ENCODE measurements at regions not wholly inside any gene's neighbourhood (a gene's known extent, or its start where the extent isn't known, plus 50 kb on each side); places are given as distances from the start of the nearest gene placed in this dataset.

DNA sequence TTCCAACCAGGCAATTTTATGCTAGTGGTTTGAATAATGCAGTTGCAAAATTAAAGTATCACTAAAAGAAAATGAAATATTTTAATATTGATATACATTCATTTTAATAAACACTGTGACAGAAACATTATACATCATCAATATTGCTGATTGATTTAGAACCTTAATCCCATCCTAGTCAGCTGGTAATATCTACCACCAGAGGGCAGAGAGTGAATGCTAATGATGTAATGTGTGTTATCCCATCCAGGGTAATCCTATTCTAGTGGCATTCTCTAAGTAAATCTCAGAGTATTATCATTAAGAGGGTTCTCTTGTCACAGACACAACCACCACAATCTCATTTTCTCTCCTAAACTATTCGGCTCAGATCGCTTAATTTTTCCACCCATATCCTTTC, 477.4 kb downstream of the CPS1 start:
- Histone ChIP-seq H3K27ac (ENCODE audit: low read depth, low read length) (no peak overlapping the region), H3K9me3 (ENCODE audit: control insufficient read depth in 1 of 2, low read length in 2 of 2) (no peaks in the 10 kb centered on the region), H3K4me1 (ENCODE audit: insufficient read depth, low read length) (no peaks in the 10 kb centered on the region), H3K4me3 (ENCODE audit: low read length in 2 of 2) (no peak overlapping the region), H3K27me3 (ENCODE audit: insufficient read depth, low read length) (no peaks in the 10 kb centered on the region), H3K36me3 (ENCODE audit: insufficient read depth, low read length) (no peaks in the 10 kb centered on the region)
- Mint-ChIP-seq H3K27me3 (no peaks in the 10 kb centered on the region), H3K4me3 (no peak overlapping the region), H3K9me3 (peaks cover 0 to 6% (median 1%) of the 10 kb centered on the region in 8 donors), H3K27ac (no peak overlapping the region), H3K36me3 (no peaks in the 10 kb centered on the region), H3K4me1 (no peaks in the 10 kb centered on the region)
- intact Hi-C loops (cut with micrococcal nuclease): no loop called here
- ChIA-PET POLR2A (ENCODE audit: partially characterized antibody) (no interaction called here), CTCF (ENCODE audit: partially characterized antibody) (no interaction called here)
- DNase-seq: no peak

DNA sequence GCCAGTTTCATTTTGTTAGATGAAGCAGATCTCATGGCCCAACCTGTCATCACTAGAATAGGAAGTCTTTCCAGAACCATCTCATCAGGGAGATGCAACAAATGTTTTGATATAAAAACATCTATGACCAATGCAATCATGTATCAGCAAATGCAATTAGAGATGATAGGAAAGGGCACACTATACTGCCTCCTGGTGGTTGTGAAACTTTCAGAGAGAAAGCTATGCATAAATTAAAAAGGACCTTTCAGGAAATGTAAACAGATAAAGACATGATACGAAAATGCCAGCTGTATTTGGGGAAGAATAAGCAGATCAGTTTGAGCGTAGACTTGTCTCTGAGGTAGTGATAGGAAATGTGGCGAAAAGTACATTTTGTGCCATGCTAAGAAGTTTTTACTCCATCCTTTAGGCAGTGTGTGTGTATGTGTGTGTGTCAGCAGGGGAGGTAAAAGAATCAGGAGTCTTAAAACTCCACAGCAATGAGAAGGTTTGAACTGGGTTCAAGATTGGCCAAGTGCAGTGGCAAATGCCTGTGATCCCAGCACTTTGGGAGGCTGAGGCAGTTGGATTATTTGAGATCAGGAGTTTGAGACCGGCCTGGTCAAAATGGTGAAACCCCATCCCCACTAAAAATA, 479.3 kb downstream of the CPS1 start:
- intact Hi-C loops (cut with micrococcal nuclease): no loop called here

DNA sequence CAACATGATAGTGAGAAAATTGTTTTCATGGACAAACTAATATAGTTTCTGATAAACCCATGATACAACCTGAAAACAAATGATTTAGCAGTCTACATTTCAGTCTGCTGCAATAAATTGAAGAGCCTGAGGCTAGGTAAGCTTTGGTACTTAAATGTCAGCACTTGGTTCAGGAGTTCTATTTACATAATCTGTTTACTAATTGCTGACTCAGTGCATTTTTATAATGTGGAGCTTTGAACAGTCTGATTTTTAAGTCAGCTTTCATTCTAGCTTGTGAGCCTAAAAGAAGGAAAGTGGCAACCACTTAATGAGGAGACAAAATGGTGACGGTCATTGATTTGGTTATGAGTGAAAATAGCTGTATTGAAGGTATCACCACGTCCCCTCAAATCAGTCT, 488.6 kb downstream of the CPS1 start:
- Histone ChIP-seq H3K36me3 (ENCODE audit: insufficient read depth, low read length) (no peaks in the 10 kb centered on the region), H3K27me3 (ENCODE audit: insufficient read depth, low read length) (no peaks in the 10 kb centered on the region), H3K27ac (ENCODE audit: low read depth, low read length) (no peak overlapping the region), H3K4me1 (ENCODE audit: insufficient read depth, low read length) (no peaks in the 10 kb centered on the region), H3K9me3 (ENCODE audit: control insufficient read depth in 1 of 2, low read length in 2 of 2) (no peaks in the 10 kb centered on the region), H3K4me3 (ENCODE audit: low read length in 2 of 2) (no peak overlapping the region)
- no peak for DNase-seq
- ChIA-PET CTCF (ENCODE audit: partially characterized antibody) (no interaction called here), POLR2A (ENCODE audit: partially characterized antibody) (no interaction called here)
- H3K27ac Mint-ChIP-seq: no peak overlapping the region
- H3K36me3 Mint-ChIP-seq: no peaks in the 10 kb centered on the region
- H3K9me3 Mint-ChIP-seq: peaks cover 0 to 3% (median 0%) of the 10 kb centered on the region in 8 donors
- no peaks in the 10 kb centered on the region for H3K4me1 Mint-ChIP-seq
- no peak overlapping the region for H3K4me3 Mint-ChIP-seq
- H3K27me3 Mint-ChIP-seq: no peaks in the 10 kb centered on the region
- intact Hi-C loops (cut with micrococcal nuclease): no loop called here

More for the DNA sequence above, 479.3 kb downstream of the CPS1 start:
- H3K9me3 Mint-ChIP-seq: peaks cover 0 to 4% (median 1%) of the 10 kb centered on the region in 8 donors
- no peaks in the 10 kb centered on the region for H3K4me1 Mint-ChIP-seq
- H3K4me1 ChIP-seq (ENCODE audit: insufficient read depth, low read length): no peaks in the 10 kb centered on the region
- no peaks in the 10 kb centered on the region for H3K27me3 Mint-ChIP-seq
- no peak overlapping the region for H3K4me3 ChIP-seq (ENCODE audit: low read length in 2 of 2)
- no peaks in the 10 kb centered on the region for H3K36me3 Mint-ChIP-seq
- ChIA-PET POLR2A (ENCODE audit: partially characterized antibody) (no interaction called here), CTCF (ENCODE audit: partially characterized antibody) (no interaction called here)
- DNase-seq: no peak
- no peak overlapping the region for H3K27ac Mint-ChIP-seq
- H3K9me3 ChIP-seq (ENCODE audit: control insufficient read depth in 1 of 2, low read length in 2 of 2): no peaks in the 10 kb centered on the region
- no peaks in the 10 kb centered on the region for H3K36me3 ChIP-seq (ENCODE audit: insufficient read depth, low read length)
- no peaks in the 10 kb centered on the region for H3K27me3 ChIP-seq (ENCODE audit: insufficient read depth, low read length)
- no peak overlapping the region for H3K27ac ChIP-seq (ENCODE audit: low read depth, low read length)
- H3K4me3 Mint-ChIP-seq: no peak overlapping the region

DNA sequence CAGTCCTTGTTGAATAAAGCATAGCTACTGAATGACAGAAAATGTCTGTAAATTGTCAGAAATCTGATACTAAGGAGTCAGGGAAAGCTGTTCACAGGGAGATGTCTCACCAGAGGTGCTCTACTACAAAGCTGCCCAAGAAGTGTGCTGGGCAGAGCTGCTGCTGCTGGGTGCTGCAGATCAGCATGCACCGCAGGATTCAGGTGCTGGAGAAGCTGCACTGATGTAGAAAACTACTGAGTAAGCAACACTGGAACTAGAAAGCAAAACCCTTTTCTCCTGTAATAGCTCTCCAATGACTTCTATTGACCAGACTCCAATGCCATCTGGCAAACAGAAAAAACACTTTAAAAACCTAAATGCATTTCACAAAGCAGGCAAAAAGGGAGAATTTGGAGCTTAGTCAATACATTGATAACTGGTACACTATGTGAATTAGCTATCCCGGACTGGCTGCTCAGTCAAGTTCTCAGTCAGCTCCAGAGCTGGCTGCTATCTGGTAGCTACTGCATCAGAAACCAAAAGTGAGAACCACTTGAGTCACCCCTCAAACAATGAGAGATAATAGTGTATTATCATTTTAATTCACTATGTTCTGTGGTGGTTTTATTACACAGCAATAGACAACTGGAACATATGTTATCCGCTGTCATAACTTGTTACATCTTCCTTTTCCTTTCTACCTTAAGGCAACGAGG, 493.1 kb downstream of the CPS1 start:
- no peak overlapping the region for H3K4me3 Mint-ChIP-seq
- ChIA-PET POLR2A (ENCODE audit: partially characterized antibody) (no interaction called here), CTCF (ENCODE audit: partially characterized antibody) (no interaction called here)

DNA sequence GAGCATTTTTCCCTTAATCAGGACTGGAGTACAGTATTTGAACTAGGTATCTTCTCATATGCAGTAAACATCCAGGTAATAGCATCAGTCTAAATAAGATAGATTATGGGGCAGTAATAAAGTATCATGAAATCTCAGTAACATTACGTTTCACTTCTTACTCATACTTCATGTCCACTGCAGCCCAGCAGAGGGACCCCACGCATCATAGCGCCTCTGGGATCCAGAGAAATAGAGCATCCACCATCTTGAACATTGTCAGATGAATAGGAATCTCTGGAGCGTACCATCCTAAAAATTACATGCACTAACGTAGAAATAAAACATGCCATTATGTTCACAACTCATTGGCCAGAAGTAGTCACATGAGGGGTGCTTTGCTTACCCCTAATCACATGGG, 499.0 kb downstream of the CPS1 start:
- CTCF ChIA-PET (ENCODE audit: partially characterized antibody): no interaction called here
- intact Hi-C loops (cut with micrococcal nuclease): no loop called here
- no peaks in the 10 kb centered on the region for H3K27me3 Mint-ChIP-seq

More for the DNA sequence above, 493.1 kb downstream of the CPS1 start:
- Histone ChIP-seq H3K27ac (ENCODE audit: low read depth, low read length) (no peak overlapping the region), H3K36me3 (ENCODE audit: insufficient read depth, low read length) (no peaks in the 10 kb centered on the region), H3K4me1 (ENCODE audit: insufficient read depth, low read length) (no peaks in the 10 kb centered on the region), H3K9me3 (ENCODE audit: control insufficient read depth in 1 of 2, low read length in 2 of 2) (no peaks in the 10 kb centered on the region), H3K27me3 (ENCODE audit: insufficient read depth, low read length) (no peaks in the 10 kb centered on the region), H3K4me3 (ENCODE audit: low read length in 2 of 2) (no peak overlapping the region)
- intact Hi-C loops (cut with micrococcal nuclease): no loop called here
- no peaks in the 10 kb centered on the region for H3K4me1 Mint-ChIP-seq
- H3K36me3 Mint-ChIP-seq: no peaks in the 10 kb centered on the region
- no peak overlapping the region for H3K27ac Mint-ChIP-seq
- H3K9me3 Mint-ChIP-seq: peaks cover 0 to 13% (median under 1%) of the 10 kb centered on the region in 8 donors
- no peak for DNase-seq
- H3K27me3 Mint-ChIP-seq: no peaks in the 10 kb centered on the region

DNA sequence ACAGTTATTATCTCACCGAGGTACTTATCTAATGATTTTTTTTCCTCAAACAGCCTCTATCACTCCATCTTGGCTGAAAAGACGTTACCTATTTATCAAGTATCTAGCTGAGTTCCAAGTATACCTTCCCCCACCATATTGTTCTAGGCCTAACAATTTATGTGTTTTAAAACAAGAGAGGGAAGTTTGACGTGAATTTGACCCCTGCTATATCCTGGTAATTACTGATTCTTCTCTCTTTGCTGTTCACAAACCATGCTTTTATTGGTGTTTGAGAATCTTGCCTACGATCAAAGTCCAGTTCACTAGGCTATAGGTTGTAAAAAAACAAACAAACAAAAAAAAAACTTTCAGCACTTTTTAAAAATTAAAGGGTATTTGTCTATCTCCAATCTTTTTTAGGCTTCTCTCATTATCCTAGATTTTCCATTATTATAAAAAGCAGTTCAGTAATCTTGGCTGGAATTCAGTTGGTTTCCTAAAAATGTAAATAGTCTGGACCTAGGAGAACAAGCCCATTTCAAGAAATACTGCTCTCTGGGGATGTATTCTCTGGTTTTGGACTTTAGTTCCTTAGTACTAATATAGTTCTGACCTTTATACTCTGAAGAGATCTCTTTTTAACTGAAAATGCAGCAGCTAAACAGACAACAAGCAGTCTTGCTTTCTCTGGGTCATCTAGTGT, 505.4 kb downstream of the CPS1 start:
- no peaks in the 10 kb centered on the region for H3K4me1 Mint-ChIP-seq
- no peaks in the 10 kb centered on the region for H3K27me3 Mint-ChIP-seq
- Histone ChIP-seq H3K36me3 (ENCODE audit: insufficient read depth, low read length) (no peaks in the 10 kb centered on the region), H3K27ac (ENCODE audit: low read depth, low read length) (no peak overlapping the region), H3K27me3 (ENCODE audit: insufficient read depth, low read length) (no peaks in the 10 kb centered on the region), H3K4me3 (ENCODE audit: low read length in 2 of 2) (no peak overlapping the region), H3K4me1 (ENCODE audit: insufficient read depth, low read length) (no peaks in the 10 kb centered on the region), H3K9me3 (ENCODE audit: control insufficient read depth in 1 of 2, low read length in 2 of 2) (no peaks in the 10 kb centered on the region)
- intact Hi-C loops (cut with micrococcal nuclease): no loop called here
- no peak overlapping the region for H3K27ac Mint-ChIP-seq
- POLR2A ChIA-PET (ENCODE audit: partially characterized antibody): no interaction called here
- H3K4me3 Mint-ChIP-seq: no peak overlapping the region
- peaks cover 0 to 4% (median 0%) of the 10 kb centered on the region in 8 donors for H3K9me3 Mint-ChIP-seq
- H3K36me3 Mint-ChIP-seq: no peaks in the 10 kb centered on the region
- CTCF ChIA-PET (ENCODE audit: partially characterized antibody): no interaction called here
- DNase-seq: no peak

More for the DNA sequence above, 499.0 kb downstream of the CPS1 start:
- H3K4me3 Mint-ChIP-seq: no peak overlapping the region
- POLR2A ChIA-PET (ENCODE audit: partially characterized antibody): no interaction called here
- no peaks in the 10 kb centered on the region for H3K4me1 Mint-ChIP-seq
- H3K4me3 ChIP-seq (ENCODE audit: low read length in 2 of 2): no peak overlapping the region
- H3K27me3 ChIP-seq (ENCODE audit: insufficient read depth, low read length): no peaks in the 10 kb centered on the region
- no peak overlapping the region for H3K27ac ChIP-seq (ENCODE audit: low read depth, low read length)
- no peak overlapping the region for H3K27ac Mint-ChIP-seq
- no peak for DNase-seq
- H3K9me3 Mint-ChIP-seq: peaks cover 0 to 16% (median 0%) of the 10 kb centered on the region in 8 donors
- no peaks in the 10 kb centered on the region for H3K4me1 ChIP-seq (ENCODE audit: insufficient read depth, low read length)
- H3K36me3 Mint-ChIP-seq: no peaks in the 10 kb centered on the region
- H3K9me3 ChIP-seq (ENCODE audit: control insufficient read depth in 1 of 2, low read length in 2 of 2): no peaks in the 10 kb centered on the region
- no peaks in the 10 kb centered on the region for H3K36me3 ChIP-seq (ENCODE audit: insufficient read depth, low read length)

DNA sequence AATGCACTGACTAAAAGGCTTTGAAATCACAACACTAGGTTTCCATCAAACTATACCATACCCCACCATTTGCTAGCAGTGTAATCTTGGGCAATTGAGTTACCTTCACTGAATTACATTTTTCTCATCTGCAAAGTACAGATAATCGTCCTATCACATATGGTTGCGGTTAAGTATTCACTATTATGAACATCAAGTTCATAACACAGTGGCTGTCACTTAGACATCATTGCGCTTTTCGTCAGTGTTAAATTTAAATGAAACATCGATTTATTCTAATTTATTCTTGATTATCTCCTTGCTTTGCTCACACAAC, 505.9 kb downstream of the CPS1 start:
- Mint-ChIP-seq H3K9me3 (peaks cover 0 to 4% (median 0%) of the 10 kb centered on the region in 8 donors), H3K4me1 (no peaks in the 10 kb centered on the region), H3K36me3 (no peaks in the 10 kb centered on the region), H3K27me3 (no peaks in the 10 kb centered on the region), H3K4me3 (no peak overlapping the region), H3K27ac (no peak overlapping the region)
- no peaks in the 10 kb centered on the region for H3K27me3 ChIP-seq (ENCODE audit: insufficient read depth, low read length)
- H3K4me3 ChIP-seq (ENCODE audit: low read length in 2 of 2): no peak overlapping the region
- ChIA-PET CTCF (ENCODE audit: partially characterized antibody) (no interaction called here), POLR2A (ENCODE audit: partially characterized antibody) (no interaction called here)
- H3K36me3 ChIP-seq (ENCODE audit: insufficient read depth, low read length): no peaks in the 10 kb centered on the region
- no peak for DNase-seq
- intact Hi-C loops (cut with micrococcal nuclease): no loop called here
- H3K4me1 ChIP-seq (ENCODE audit: insufficient read depth, low read length): no peaks in the 10 kb centered on the region
- no peak overlapping the region for H3K27ac ChIP-seq (ENCODE audit: low read depth, low read length)
- no peaks in the 10 kb centered on the region for H3K9me3 ChIP-seq (ENCODE audit: control insufficient read depth in 1 of 2, low read length in 2 of 2)

Data from CD4-positive, alpha-beta memory T cell (primary cell).